Anterior cingulate cortex (tissue), 58 donors: ENCODE measurements at regions not wholly inside any gene's neighbourhood (a gene's known extent, or its start where the extent isn't known, plus 50 kb on each side); places are given as distances from the start of the nearest gene placed in this dataset.
"Not testable (repeated sequence)": the region's sequence is repeated elsewhere in the genome, so short reads cannot be mapped to it uniquely, and the experiment has no call there.

ENCODE experiments used
- DNase-seq, 58 donors: peaks; one replicate each; lab custom pipeline; 2025; lab: John Stamatoyannopoulos, UW

DNA sequence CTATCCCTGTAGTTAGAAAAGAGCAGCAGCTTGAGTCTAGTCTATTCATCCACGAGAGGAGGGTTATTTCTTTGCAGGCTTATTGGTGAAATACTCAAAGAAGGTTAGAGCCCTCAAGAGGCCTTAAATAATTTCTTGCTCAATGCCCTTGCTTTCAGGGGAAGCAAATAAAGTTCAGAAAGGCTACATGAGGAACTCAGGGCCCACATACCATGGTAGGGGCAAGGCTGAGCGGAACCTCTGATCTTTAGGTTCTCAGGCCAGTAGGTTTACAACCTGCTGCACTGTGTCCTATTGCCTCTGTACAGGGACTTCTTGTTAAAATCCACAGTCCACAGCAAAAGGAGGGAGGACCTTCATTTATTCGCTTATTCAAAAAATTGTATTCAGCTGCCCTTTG, 101.7 kb downstream of the ADAMTS15 start:
- no peak for DNase-seq

DNA sequence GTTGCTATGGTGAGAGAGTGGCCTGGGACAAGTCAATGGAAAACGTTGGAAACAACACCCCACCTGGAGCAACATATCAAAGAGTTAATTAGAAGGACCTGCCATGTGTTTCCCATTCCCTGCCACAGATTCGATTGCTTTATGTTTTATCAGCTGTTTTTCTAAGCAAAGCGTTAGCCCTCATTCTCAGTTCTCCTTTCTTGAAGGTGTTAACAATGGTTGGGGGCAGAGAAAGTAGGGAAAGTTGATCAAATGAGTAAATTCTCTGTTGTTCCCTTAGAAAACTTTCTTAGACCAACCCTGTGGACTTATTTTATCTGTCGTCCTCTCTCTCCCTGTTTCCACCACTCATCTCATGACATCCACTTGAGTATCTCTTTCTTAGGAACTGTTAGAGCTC, 102.5 kb downstream of the ADAMTS15 start:
- DNase-seq = no peak

DNA sequence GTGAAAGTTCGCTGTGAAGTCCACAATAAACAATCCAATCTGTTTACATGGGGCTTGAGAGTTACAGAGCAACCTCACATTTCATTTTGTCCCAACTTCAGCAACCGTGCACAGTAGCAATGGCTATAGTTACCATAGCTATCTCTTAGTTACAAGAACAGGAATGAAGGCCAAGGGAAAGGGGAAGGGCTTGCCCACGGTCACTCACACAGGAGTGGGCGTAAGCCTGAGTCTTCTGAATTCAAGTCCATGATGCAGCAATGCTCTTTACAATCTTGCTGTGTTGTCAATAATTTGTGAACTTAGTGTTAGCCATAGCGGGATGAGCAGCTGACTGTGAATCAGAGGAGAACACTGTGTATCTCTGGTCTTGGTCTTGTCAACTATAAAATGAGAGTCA, 102.9 kb downstream of the ADAMTS15 start:
- no peak for DNase-seq

DNA sequence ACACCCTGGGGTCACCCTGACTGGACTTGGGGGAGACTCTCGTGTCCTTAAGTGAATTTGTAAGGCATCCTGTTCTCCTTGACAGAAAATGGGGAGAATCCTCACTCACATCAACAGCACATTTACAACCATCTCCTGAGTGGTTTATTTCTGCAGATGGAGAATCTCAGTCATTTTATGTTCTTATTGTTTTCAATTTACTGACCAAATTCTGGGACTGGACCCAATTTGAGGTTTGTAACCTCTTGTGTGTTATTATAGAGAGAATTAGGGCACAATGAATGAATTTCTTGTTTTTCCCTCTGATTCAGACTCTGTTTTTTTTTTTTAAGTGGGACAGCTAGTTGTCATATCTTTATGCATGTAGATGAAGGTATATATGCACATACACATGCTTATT, 104.9 kb downstream of the ADAMTS15 start:
- DNase-seq = no peak

DNA sequence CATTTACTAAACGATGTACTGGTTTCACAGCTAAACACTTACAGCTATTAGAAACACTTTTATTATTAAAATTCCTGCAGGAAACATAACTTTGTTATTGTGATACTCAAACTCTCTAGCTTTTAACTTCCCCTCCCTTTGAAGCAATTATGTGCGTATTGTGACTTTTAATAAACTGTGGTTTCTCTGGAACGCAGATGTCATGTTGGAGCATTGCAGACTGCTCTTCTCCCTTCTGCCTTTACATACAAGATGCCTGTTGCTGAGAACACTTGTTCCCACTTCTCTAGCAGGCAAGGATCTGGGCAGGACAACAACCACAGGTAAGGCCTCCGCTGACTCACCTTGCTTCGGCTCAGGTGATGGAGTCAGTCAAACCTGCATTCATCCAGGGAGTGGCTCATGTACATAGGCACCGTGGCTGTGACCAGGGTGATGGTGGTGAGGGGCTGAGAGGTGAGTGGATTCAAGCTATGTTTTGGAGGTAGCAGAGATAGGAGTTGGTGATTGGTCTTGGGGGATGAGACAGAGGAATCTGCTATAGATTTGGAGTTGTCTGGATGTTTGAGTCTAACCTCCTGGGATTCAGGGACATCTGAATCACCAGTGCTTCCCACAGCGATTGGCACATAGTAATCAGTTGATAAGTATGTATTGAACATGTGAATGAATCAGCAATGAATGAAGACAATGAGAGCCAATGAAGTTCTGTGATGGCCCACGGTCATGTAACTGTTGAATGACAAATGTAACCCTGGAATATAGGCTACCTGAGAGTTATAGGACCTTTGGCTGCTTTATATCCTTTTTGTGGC, 106.0 kb downstream of the ADAMTS15 start:
- no peak for DNase-seq

DNA sequence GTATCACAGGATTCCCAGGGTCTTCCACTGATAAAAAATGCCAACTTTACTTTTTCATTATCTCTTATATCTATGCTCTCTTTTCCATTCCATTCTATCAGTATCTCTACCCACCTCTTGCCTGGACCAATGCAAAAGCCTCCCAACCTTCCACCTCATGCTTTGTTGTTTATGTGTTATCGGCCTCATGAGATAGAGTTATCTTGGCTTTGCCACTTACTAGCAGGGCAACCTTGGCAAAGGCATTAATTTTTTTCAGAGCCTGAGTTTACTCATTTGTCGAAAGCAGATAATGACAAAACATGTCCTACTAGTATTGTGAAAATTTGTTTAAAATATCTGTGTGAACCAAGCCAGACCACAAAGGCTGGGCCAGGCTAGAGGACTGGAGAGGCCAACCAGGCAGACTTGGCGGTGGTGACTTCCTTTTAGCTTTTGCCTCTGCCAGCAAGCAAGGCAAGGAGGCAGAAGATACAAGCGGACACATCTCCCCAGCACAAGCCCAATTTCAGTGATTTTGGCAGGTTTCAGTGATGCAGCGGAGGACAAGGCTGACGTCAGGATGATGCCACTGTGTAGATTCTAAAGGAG, 106.9 kb downstream of the ADAMTS15 start:
- DNase-seq = no peak

DNA sequence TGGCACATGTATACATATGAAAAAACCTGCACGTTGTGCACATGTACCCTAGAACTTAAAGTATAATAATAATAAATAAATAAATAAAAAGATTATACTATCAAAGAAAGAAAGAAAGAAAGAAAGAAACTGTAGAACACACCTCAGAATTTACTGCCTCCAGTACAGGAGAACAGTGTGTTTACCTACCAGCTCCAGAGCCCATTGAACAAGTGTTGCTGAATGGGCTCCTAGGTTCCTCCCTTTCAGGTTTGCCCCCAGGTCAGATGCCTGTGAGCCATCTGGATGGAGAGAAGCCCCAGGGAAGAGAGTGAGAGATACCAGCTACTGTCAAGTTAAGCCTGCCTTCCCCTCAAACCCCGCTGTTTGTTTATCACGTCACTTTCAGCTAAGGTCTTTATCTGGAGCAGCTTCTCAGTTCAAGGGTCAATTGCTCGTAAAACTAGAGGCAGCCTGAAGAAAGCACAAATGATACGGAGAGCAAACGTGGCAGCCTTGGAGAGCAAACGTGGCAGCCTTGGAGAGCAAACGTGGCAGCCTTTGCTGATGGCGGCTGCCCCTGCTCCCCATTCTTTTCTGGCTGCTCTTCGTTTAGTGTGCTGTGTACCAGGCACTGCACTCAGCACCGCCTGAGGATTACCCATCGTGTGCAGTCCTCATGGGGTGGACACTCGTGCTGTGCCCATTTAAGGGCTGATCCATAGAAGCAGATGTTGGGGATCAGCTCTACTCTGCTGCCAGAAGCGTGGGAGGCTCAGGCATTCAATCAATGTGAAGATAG, 111.7 kb downstream of the ADAMTS15 start:
- no peak for DNase-seq

DNA sequence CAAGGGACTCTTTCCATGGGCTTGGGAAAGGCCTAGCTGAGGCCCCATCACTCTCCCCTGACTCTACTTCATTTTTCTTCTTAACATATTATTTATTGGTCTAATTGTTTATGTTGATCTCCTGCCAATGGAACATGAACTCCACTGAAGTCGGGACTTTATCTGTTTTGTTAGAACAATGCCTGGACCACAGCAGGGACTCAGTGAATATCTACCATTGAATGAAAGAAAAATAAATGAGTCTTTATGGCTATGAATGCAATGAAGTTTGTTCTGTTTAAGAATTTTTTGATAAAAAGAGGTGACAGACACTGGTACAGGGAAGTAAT, 112.3 kb downstream of the ADAMTS15 start:
- no peak for DNase-seq

DNA sequence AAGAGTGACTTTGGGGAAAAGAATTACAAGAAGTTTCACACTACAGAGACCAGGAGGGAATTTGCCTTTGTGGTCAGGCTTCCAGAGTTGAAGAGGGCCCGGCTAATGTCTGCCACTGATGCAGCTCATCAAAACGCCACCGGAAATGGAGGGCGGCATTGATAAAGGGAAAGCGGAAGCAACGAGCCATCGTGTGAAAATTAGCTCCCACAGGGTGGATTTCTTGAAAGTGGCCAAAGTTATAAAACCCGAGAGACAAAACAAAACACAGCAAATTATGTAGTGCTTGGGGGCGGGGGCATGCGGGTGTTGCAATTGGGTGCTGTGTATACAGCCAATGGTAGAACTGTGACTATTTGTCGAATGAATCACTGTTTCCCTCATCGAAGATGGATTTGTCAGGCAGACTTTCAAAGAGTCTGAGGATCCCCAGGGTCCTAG, 113.0 kb downstream of the ADAMTS15 start:
- DNase-seq = no peak

DNA sequence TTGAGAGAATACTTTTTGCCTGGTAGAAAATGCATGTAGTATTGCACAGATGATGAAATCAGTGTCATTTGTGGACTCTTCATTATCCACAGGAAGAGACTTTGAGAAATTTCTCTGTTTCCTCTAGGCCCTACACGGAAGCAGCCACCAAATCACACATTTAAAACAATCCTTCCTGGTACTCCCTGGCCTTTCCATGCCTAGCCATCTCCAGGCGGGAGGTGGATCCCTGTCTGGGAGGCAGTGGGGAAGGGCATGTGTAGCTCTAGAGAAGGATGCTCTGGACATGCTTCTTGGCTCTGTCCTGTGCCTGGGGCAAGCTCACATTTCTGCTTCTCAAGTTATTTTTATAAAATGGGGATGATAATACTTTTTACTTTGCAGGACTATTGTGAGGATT, 114.1 kb downstream of the ADAMTS15 start:
- no peak for DNase-seq

DNA sequence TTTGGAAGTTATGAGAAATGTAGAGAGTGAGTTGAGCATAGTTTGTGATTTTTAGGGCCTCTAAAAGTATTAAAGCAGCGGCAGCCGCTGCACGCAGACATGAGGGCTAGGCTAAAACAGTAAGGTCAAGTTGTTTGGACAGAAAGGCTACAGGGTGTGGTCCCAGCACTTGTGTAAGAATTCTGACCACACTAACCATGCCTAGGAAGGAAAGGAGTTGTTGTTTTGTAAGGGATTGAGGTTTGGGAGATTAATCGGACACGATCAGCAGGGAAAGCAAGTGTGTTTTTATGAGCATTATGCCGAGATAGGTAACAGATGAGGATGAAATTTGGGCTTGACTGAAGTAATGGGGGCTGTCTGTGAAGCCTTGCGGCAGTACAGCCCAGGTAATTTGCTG, 117.9 kb downstream of the ADAMTS15 start:
- DNase-seq = not testable (repeated sequence)

DNA sequence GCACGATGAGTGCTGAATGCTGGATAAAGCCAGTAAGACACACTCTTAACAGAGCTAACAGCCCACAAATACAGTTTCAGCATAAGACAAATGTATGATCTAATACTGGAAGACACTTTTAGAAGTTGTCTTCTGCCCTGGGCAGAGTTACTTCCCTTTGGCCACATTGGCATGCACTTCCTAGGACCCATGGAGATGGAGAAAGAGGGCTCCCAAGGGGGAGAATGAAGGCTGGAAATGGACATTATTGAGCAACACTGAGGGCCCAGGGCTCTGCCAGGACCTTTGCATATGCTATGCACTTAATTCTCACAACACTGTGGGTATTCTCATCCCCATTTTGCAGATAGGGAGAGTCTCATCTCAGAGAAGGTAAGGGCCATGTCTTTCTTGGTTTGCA, 123.1 kb downstream of the ADAMTS15 start:
- DNase-seq = no peak

DNA sequence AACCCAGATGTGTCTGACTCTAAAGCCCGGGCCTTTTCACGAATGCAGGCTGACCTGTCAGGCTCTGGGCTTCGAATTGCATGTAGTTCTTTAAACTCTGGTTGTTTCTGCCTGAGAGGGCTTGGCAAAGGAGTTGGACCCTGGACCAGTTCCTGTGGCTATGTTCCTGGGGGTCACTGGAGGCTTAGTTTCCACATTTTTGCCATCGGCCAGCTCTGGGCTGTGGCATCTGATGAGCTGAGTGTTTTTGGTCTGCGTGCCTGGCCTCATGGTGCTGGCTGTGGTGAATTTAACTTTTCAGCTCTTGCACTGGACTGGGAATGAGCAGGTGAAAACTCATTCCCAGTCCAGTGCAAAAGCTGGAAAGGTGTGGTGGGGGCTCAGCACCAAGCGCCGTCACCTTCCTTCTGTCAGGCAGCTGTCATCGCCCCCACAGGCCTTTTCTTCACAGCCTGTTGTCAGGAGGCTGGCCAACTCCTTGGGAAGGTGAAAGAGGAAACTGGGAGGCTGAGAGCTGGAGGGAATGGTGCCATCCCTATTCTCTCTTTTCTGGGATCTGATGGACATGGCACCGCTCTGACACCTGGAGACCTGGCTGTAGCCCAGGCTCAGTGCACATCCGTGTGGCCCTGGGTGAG, 123.6 kb downstream of the ADAMTS15 start:
- no peak for DNase-seq

DNA sequence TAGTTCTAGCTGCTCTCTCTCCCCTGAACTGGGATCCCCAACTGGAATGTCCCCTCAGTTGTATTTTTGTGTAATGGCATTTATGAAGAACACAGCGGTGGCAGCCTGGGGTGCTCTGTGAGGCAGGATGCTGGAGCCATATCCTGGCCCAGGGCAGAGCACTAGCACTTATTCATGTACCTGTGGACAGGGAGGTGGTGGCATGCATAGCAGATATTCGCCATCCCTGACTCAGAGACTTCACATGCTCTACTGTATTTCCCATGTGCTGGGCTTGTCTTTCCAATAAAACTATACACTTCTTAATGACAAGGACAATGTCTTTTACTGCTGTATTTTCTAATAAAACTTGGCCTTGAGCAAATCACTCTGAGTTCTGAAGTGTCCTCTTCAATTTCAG, 125.3 kb downstream of the ADAMTS15 start:
- no peak for DNase-seq

DNA sequence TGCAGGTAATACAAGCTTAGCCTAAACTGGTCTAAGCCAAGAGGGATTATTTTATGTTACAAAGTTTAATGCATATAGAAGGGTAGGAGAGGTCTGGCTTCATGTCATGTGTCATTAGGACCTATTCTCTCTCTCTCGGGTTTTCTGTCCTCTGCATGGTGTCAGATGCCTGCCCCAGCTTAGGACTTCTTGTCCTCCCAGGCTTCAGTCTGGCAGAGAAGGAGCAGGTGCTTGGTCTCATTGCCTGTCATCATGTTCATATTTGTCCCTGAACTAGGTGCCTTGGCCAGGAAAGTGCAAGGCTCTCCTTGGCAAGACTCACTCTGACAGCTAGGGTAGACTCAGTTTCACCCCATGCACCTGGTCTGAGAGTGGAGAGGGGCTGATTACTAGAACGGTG, 126.3 kb downstream of the ADAMTS15 start:
- no peak for DNase-seq

DNA sequence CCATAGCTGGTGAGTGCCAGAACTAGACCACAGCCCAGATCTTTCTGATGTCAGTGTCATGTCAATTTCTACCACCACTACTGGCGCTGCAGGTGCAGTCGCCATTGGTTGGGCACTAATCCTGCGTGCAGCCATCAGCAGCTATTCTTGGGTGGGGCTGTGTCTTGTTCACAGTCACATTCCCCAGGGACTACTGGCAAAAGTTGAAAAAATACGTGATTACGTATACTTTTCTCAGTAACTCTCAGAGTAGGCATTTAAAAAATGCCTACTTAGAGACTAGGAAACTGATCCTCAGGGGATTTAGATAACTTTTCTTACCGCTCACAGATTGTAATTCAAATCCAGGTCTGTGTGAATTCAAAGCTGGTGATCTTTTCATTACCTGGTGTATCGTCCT, 127.7 kb downstream of the ADAMTS15 start:
- DNase-seq = no peak

DNA sequence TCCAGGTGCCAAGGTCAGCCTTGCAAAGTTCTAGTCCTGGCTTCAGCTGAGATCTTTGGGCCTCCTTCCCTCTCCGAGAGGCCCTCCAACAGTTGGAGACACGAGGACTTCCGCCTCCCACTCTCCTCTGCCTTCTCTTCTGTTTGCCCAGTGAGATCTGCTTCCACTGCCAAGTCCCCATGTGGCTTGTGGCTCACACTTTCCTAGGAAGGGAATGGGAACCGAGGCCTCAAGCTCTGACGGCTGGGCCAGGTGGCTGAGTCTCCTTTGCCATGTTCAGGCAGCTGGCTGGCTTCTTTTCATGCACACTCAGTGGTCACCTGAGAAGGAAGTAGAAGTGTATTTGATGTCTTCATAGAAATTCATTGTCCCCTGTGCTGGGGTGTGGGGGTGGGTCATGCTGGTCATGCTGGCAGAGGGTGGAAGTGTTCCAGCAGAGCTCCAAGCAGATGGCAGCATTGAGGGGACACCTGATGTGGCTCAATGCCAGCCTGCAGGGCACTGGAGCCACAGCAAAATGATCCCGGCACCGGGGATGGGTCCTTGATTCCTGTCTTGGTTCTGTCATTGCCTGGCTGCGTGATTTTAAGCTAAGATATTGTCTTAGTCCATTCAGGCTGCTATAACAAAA, 130.4 kb downstream of the ADAMTS15 start:
- DNase-seq = no peak

DNA sequence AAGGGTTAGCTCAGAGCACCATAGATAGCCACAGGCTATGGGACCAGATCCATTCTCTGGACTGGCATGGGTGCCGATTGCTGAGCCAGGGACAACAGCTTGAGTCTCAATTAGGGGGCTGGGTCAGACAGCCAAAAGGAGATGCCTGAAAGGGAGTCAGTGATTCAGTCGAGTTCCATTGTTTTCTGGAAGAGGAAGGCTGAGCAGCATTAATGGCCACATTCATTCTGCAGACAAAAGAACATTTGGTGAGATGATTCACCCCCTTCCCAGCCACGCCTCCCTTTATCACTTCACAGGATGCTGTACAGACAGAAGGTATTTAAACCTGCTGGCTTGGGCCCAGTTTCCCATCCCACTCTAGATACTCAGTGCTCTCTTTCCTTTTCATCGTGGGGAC, 131.9 kb downstream of the ADAMTS15 start:
- peak in 44 of 58 donors; percentile 13 to 89 (median 53) for DNase-seq

DNA sequence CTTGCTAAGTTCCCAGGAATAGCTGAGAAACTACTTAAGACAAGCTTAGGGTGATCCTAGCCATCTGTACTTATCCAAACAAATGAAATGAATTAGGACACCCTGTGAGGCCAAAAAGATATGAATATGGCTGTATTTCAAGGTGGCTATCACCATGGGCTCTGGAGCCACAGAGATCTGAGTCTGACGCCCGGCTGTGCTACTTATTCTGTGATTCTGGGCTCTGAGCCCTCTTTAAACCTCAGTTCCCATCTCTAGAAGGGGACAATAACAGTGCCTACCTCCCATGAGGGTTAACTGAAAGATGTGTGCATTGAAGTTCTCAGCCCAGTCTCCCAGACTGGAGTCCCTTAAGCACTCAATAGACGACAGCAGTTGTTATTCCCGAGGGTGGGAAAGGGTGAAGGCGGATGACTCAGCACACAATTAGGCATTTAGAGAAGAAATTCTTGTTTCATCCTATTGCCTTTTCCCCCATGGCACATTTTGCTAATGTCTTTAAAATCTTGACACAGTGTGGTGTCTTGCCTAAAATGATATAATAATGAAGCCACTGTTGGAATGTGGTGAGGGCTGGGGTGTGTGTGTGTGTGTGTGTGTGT, 132.5 kb downstream of the ADAMTS15 start:
- peak in 1 of 58 donors; percentile 28 for DNase-seq

DNA sequence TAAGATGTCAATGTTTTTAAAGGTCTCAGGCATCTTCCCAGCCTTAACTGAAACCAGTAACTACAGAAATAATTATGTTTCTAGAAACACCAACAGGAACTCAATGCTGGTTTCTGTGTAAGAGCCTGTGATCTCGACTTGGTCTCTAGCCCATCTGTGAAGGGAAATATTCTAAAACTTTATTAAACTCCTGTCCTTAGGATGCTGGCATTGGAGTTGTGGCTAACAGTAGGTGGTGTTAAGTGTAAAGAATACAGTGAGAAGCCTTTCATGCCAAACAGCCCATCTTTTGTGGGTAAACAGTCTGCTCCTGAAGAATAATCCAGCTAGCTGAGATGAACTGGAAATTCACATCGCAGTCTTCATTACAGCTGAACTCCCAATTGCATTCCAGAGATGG, 133.2 kb downstream of the ADAMTS15 start:
- no peak for DNase-seq
